Mucosa of rectum (tissue), 2 donors: ENCODE measurements at regions not wholly inside any gene's neighbourhood (a gene's known extent, or its start where the extent isn't known, plus 50 kb on each side); places are given as distances from the start of the nearest gene placed in this dataset.

Experiments
- H3K27ac ChIP-seq, 2 donors: one replicate each; pipeline ENCODE4 v1.7.0; 2013; ENCODE audit warnings: inconsistent platforms in 2 of 2, low read depth in 2 of 2, low read length in 2 of 2
- H3K27me3 ChIP-seq, 2 donors: one replicate each; pipeline ENCODE4 v1.7.0; 2013; ENCODE audit warnings: low read length in 2 of 2; ENCODE audit not compliant: control insufficient read depth in 2 of 2, insufficient read depth in 2 of 2
- H3K36me3 ChIP-seq, 2 donors: one replicate each; pipeline ENCODE4 v1.7.0; 2013; ENCODE audit warnings: low read length in 2 of 2; ENCODE audit not compliant: control insufficient read depth in 2 of 2, insufficient read depth in 2 of 2
- H3K4me1 ChIP-seq, 2 donors: one replicate each; pipeline ENCODE4 v1.7.0; 2013; ENCODE audit warnings: low read length in 2 of 2, mild to moderate bottlenecking in 1 of 2; ENCODE audit not compliant: control insufficient read depth in 2 of 2, insufficient read depth in 2 of 2
- H3K4me3 ChIP-seq, 2 donors: one replicate each; pipeline ENCODE4 v1.7.0; 2013; ENCODE audit warnings: low read length in 2 of 2
- H3K9ac ChIP-seq, 2 donors: one replicate each; pipeline ENCODE4 v1.7.0; 2013; ENCODE audit warnings: low read length in 2 of 2, low read depth in 1 of 2, mild to moderate bottlenecking in 1 of 2
- H3K9me3 ChIP-seq, 2 donors: one replicate each; pipeline ENCODE4 v1.7.0; 2013; ENCODE audit warnings: low read length in 2 of 2; ENCODE audit not compliant: control insufficient read depth in 2 of 2
- donor health status: healthy.
- donor health status: Normal muscosa, but diverticular disease.

DNA sequence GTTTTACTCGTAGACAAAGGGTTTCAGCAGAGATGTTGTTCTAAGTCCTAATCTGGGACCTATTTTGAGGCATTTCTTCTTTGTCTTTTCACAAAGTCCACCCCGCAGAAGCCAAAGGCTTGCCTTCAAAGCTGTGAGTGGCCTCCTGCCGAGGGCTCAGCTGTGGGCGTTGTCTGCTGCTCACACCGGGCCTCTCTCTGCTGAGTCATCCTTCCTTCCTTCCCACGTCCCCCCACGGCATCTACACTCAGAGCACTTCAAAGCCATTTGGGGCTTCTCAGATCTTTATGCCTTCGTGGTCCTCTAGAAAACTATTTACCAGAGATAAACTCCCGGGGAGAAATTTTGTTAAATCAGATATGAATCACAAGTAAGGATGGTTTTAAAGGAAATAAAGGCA is 115.9 kb upstream of the TMPO start:
- Histone ChIP-seq H3K9ac (no peak overlapping the region), H3K27me3 (no peaks in the 10 kb centered on the region), H3K9me3 (no peaks in the 10 kb centered on the region), H3K36me3 (no peaks in the 10 kb centered on the region), H3K4me3 (no peak overlapping the region), H3K27ac (no peak overlapping the region), H3K4me1 (no peaks in the 10 kb centered on the region)

DNA sequence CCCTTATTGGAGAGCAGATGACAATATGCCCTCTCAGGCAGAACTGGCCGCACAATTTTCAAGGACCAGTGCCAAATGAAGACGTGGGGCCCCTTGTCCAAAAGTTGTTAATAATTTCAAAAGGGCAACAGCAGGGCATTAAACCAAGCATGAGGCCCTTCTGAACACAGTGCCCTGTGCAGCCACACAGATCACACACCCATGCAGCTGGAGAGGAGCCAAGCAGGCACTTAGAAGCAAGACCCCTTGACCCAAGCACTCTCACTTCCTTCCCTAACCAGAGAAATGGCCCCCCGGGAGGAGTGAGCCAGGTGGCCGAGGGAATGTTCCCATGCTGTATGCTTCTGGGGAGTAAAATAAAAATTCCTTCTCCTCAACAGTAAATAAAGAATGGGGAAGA is 114.0 kb upstream of the TMPO start:
- Histone ChIP-seq H3K4me3 (no peak overlapping the region), H3K27me3 (no peaks in the 10 kb centered on the region), H3K36me3 (no peaks in the 10 kb centered on the region), H3K27ac (no peak overlapping the region), H3K9me3 (no peaks in the 10 kb centered on the region), H3K4me1 (peaks cover 0 to 4% of the 10 kb centered on the region in 2 donors), H3K9ac (no peak overlapping the region)

DNA sequence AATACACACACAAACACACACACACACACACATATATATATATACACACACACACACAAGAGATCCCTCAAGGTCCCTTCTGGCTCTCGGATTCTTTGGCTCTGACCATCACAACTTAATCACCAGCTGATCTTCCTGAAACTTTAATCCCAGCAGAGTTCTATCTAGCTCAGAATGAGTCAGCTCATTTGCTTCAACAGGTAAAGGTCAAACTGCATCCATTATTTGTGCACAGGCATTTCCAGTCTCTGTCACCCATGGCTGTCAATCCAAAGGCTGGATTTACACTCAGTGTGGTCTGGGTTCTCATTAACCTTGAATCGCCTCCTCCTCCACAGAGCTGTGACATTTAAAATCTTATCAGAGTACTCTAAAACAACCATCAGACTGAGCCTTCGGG is 113.3 kb upstream of the TMPO start:
- Histone ChIP-seq H3K9ac (no peak overlapping the region), H3K36me3 (no peaks in the 10 kb centered on the region), H3K27ac (no peak overlapping the region)

DNA sequence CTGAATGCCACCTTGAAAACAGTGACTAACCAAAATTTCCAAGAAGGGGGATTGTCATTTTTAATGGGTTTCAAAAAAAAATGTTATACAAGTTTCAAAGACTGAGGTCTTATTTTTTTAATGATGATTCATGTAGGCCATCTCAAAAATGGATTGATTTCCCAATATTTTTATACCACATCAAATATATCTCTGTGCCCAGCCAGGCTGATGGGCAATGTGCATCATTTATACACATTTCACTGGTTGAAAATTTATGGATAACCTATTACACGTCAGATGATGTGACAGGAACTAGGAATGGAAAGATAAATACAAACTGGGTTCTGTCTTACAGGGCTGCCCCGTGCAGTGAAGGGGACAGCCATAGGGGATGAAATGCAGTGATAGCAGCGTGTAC is 112.7 kb upstream of the TMPO start:
- H3K4me3 ChIP-seq = no peak overlapping the region
- no peaks in the 10 kb centered on the region for H3K9me3 ChIP-seq
- H3K9ac ChIP-seq = no peak overlapping the region
- H3K27ac ChIP-seq = no peak overlapping the region
- H3K4me1 ChIP-seq = peaks cover 0 to 4% of the 10 kb centered on the region in 2 donors
- no peaks in the 10 kb centered on the region for H3K36me3 ChIP-seq
- no peaks in the 10 kb centered on the region for H3K27me3 ChIP-seq

More for the DNA sequence above, 113.3 kb upstream of the TMPO start:
- Histone ChIP-seq H3K9me3 (no peaks in the 10 kb centered on the region), H3K4me3 (no peak overlapping the region), H3K4me1 (peaks cover 0 to 4% of the 10 kb centered on the region in 2 donors), H3K27me3 (no peaks in the 10 kb centered on the region)

DNA sequence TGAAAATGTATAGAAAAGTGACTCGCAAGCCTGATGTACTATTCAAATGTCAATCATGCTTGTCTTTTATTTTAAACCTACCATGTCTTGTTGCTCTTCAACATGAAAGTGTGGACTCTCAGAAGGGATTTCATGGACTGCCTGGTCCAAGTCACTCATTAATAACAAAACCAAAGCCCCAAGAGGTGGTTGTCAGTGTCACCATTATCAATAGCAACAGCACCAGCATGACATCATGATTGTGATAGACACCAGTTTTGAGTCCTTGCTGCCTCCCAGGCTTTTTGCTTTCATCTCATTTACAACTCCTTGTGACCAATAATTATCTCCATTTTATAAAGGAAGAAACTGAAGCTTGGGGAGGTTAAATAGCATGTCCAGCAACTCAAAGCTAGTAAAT is 112.0 kb upstream of the TMPO start:
- Histone ChIP-seq H3K27me3 (no peaks in the 10 kb centered on the region), H3K4me3 (no peak overlapping the region), H3K9me3 (no peaks in the 10 kb centered on the region), H3K27ac (no peak overlapping the region), H3K36me3 (no peaks in the 10 kb centered on the region), H3K9ac (no peak overlapping the region), H3K4me1 (peaks cover 0 to 4% of the 10 kb centered on the region in 2 donors)

DNA sequence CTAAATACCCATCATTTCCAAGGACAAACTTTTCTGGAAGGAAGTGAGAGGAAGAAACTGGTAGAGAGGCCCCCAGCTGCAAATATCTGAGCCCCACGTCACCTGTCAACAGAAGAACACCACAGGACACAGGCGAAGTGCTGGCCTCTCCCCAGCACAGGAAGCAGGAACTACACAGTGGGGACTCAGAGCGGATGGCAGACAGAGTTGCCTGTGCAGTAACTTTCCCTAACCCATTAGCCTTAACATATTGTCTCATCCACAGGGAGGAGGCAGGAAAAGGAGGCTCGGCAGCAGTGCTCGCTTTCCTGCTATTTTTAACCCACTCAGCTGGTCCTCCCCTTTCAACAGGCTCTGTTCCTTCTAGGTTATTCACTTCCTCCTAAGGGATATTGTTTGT is 111.5 kb upstream of the TMPO start:
- Histone ChIP-seq H3K4me3 (no peak overlapping the region), H3K27ac (no peak overlapping the region), H3K9me3 (no peaks in the 10 kb centered on the region), H3K36me3 (no peaks in the 10 kb centered on the region), H3K4me1 (peaks cover 0 to 4% of the 10 kb centered on the region in 2 donors), H3K27me3 (no peaks in the 10 kb centered on the region), H3K9ac (no peak overlapping the region)

DNA sequence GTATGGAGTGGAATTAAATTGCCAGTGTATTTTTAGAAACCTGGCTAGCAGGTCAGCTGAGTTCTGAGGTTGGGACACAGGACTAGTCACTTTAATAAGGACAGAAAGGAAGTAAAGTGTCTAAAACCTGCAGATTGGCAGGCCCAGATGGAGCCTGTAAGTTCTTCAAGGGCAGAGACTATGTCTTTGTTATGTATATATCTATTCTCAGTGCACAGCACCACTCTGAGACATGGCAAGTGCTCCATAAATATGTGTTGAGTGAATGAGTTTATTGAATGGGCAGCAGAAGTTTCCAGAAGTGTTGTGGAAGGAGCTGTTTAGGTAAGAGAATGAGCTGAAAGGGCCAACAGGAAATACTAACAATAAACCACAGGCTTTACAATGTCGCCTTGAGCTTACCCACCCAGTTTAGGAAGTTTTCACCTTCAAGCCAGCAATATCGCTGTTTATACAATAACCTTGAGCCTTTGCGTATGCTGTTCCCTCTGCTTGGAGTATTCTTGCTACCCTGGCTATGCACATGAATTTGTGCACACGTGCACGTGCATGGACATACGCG is 109.5 kb upstream of the TMPO start:
- Histone ChIP-seq H3K4me1 (peaks cover 0 to 4% of the 10 kb centered on the region in 2 donors), H3K4me3 (no peak overlapping the region), H3K27me3 (no peaks in the 10 kb centered on the region), H3K9ac (no peak overlapping the region), H3K27ac (peak overlapping the region in 1 of 2 donors; percentile 15), H3K9me3 (no peaks in the 10 kb centered on the region), H3K36me3 (no peaks in the 10 kb centered on the region)

DNA sequence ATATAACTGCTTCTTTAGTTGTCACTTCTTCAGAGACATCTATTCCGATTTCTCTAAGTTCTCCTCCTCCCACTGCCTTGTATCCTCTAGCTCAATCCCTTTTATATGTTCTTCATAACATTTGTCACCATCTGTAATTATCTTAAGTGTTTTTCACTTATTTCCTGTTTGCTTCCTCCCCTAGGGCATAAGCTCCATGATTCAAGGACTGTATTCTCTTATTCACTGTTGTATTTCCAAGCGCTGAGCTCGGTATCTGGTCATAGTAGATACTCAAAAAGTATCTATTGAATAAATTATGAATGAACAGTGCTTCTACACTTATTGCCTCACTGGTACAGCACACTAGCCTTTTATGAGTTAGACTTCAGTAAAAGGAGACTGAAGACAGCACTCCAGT is 109.0 kb upstream of the TMPO start:
- Histone ChIP-seq H3K4me3 (no peak overlapping the region), H3K27ac (peak overlapping the region in 1 of 2 donors; percentile 15), H3K27me3 (no peaks in the 10 kb centered on the region), H3K9ac (no peak overlapping the region), H3K4me1 (peaks cover 0 to 4% of the 10 kb centered on the region in 2 donors), H3K36me3 (no peaks in the 10 kb centered on the region), H3K9me3 (no peaks in the 10 kb centered on the region)

DNA sequence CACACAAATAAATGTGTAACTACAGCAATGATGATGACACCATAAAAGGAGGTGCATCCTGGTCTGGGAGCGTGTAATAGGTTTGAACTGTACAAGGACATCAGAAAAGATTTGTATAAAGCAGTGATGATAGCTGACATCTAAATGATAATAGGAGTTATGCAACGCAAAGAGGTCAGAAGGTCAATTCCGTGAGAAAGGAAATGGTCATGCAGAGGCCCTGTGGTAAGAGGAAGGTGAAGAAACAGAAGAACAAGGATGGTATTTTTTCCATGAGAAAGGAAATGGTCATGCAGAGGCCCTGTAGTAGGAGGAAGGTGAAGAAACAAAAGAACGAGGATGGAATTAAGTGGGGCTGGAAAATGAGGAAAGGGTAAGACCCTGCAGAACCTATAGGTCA is 106.7 kb upstream of the TMPO start:
- Histone ChIP-seq H3K4me3 (no peak overlapping the region), H3K36me3 (no peaks in the 10 kb centered on the region), H3K27ac (no peak overlapping the region), H3K4me1 (peaks cover 0 to 4% of the 10 kb centered on the region in 2 donors), H3K9me3 (no peaks in the 10 kb centered on the region), H3K9ac (no peak overlapping the region), H3K27me3 (no peaks in the 10 kb centered on the region)

DNA sequence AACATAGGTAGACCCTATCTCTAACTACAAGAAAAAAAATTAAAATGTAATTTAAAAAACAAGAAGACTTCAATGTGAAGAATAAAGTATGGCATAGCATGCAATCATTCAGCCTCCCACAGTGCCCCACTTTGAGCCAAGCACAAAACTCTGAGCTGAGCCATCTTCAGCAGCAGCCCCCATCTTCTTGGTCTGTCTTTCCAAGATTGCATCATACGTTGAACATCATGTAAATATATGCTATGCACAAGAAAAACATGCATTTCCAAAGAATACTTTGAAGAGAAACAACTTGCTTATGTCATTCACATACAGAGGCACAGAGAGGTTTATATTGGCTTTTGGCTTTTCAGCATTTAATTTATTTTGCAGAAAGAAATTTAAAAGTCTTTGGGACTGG is 105.8 kb upstream of the TMPO start:
- no peaks in the 10 kb centered on the region for H3K9me3 ChIP-seq
- no peak overlapping the region for H3K4me3 ChIP-seq
- H3K27ac ChIP-seq = no peak overlapping the region
- H3K27me3 ChIP-seq = no peaks in the 10 kb centered on the region
- no peak overlapping the region for H3K9ac ChIP-seq
- H3K4me1 ChIP-seq = peaks cover 0 to 4% of the 10 kb centered on the region in 2 donors
- no peaks in the 10 kb centered on the region for H3K36me3 ChIP-seq

DNA sequence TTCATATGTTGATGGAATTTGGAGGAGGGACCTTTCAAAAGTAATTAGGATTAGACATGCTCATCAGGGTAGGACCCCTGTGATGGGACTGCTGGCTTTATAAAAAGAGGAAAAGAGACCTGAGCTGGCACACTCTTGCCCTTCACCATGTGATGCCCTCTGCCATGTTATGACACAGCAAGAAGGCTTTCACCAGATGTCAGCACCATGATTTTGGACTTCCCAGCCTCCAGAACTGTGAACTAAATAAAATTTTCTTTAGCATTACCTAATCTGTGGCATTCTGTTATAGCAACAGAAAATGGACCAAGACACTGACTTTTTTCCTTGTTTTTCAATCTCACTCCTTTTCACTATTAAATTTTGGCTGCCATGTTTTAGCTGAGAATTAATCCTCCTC is 105.0 kb upstream of the TMPO start:
- H3K9ac ChIP-seq = no peak overlapping the region
- H3K4me3 ChIP-seq = no peak overlapping the region
- no peaks in the 10 kb centered on the region for H3K27me3 ChIP-seq
- H3K9me3 ChIP-seq = no peaks in the 10 kb centered on the region
- H3K36me3 ChIP-seq = no peaks in the 10 kb centered on the region
- no peak overlapping the region for H3K27ac ChIP-seq
- peaks cover 0 to 4% of the 10 kb centered on the region in 2 donors for H3K4me1 ChIP-seq
